Ishikawa (cell line): ENCODE measurements at regions not wholly inside any gene's neighbourhood (a gene's known extent, or its start where the extent isn't known, plus 50 kb on each side); places are given as distances from the start of the nearest gene placed in this dataset.

ENCODE experiments used
- CEBPB ChIP-seq: IDR thresholded peaks from 2 replicates; pipeline ENCODE4 v1.6.1; 2012
- EGR1 ChIP-seq: IDR thresholded peaks from 2 replicates; pipeline ENCODE4 v1.6.1; 2012
- EP300 ChIP-seq: IDR thresholded peaks from 2 replicates; pipeline ENCODE4 v1.6.1; 2012; ENCODE audit warnings: borderline replicate concordance
- FOXM1 ChIP-seq: IDR thresholded peaks from 2 replicates; pipeline ENCODE4 v1.6.1; 2012; ENCODE audit warnings: low read depth, borderline replicate concordance
- MAX ChIP-seq: IDR thresholded peaks from 2 replicates; pipeline ENCODE4 v1.6.1; 2012
- NFIC ChIP-seq: IDR thresholded peaks from 2 replicates; pipeline ENCODE4 v1.6.1; 2012
- RAD21 ChIP-seq: IDR thresholded peaks from 2 replicates; pipeline ENCODE4 v1.6.1; 2012; ENCODE audit warnings: low read depth
- REST ChIP-seq: IDR thresholded peaks from 2 replicates; pipeline ENCODE4 v1.6.1; 2012; ENCODE audit warnings: low read depth, mild to moderate bottlenecking
- TAF1 ChIP-seq: IDR thresholded peaks from 2 replicates; pipeline ENCODE4 v1.6.1; 2012; ENCODE audit warnings: low read depth, mild to moderate bottlenecking
- TCF12 ChIP-seq: IDR thresholded peaks from 2 replicates; pipeline ENCODE4 v1.6.1; 2012; ENCODE audit warnings: low read depth
- TEAD4 ChIP-seq: IDR thresholded peaks from 2 replicates; pipeline ENCODE4 v1.6.1; 2012
- YY1 ChIP-seq: IDR thresholded peaks from 2 replicates; pipeline ENCODE4 v1.6.1; 2012; ENCODE audit warnings: low read depth
- ZBTB7A ChIP-seq: IDR thresholded peaks from 2 replicates; pipeline ENCODE4 v1.6.1; 2012; ENCODE audit warnings: low read depth
- TF ChIP-seq, protein P1 (sequence below): IDR thresholded peaks from 2 replicates; pipeline ENCODE4 v1.6.1; 2012

- TF ChIP-seq EGR1 = no peak
- no peak for TF ChIP-seq MAX
- no peak for TF ChIP-seq NFIC
- TF ChIP-seq YY1 = no peak
- no peak for TF ChIP-seq RAD21
- TF ChIP-seq EP300 = no peak
- TF ChIP-seq REST = no peak
- TF ChIP-seq TEAD4 = no peak
Measured at GRCh38 chr18:42258301-42258965, 303.4 kb downstream of the PIK3C3 start.

DNA sequence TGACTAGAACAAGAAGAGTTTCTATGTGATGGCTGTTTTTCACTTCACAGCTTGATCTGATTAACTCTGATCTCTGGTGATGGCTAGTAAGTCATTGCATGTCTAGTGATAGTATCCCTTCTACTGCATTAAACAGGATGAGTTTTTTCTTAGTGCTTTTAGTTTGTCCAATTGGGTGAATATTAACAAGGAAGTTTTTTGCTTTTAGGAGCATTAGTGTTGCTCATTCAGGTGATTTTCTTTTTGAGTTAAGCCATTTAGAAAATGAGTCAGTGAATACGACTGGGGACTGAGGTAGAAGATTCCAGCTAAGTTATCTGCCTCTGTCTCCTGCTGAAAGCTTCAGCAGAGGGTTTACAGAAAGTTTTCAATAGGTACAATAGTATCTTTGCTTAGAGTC, 306.7 kb downstream of the PIK3C3 start:
- TF ChIP-seq, protein P1, sequence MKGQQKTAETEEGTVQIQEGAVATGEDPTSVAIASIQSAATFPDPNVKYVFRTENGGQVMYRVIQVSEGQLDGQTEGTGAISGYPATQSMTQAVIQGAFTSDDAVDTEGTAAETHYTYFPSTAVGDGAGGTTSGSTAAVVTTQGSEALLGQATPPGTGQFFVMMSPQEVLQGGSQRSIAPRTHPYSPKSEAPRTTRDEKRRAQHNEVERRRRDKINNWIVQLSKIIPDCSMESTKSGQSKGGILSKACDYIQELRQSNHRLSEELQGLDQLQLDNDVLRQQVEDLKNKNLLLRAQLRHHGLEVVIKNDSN = no peak
- TF ChIP-seq TAF1 = no peak

GRCh38 chr18:42264497-42264896, 309.5 kb downstream of the PIK3C3 start:
- TF ChIP-seq REST = no peak
- no peak for TF ChIP-seq EP300
- TF ChIP-seq RAD21 = no peak
- no peak for TF ChIP-seq MAX
- no peak for TF ChIP-seq EGR1
- no peak for TF ChIP-seq TEAD4
- no peak for TF ChIP-seq FOXM1
- no peak for TF ChIP-seq CEBPB
- no peak for TF ChIP-seq TAF1
- no peak for TF ChIP-seq YY1
- TF ChIP-seq NFIC = no peak
- TF ChIP-seq, protein P1 = no peak
- TF ChIP-seq ZBTB7A = no peak

DNA sequence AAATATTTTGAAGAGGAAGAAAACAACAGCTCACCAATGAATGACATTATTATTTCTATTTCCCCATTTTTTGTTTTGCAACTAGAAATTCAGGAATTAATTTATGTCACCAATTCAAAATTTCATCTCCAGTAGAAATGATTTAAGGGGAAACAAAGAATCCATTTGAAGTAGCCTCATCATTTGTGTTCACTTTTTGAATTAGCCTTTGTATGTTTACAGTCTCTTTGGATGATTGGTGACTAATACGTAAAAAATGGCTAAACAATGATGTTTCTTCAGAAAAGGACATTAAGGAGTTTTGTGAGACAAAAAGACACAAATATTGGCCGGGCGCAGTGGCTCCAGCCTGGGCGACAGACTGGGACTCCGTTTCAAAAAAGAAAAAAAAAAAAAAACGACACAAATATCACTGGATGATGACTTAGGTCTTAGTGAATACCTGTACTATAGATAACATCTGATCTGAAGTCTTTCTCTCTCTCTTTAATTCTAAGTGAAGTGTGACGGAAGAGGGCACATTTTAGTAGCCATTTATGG, 313.2 kb downstream of the PIK3C3 start:
- no peak for TF ChIP-seq RAD21
- no peak for TF ChIP-seq YY1
- no peak for TF ChIP-seq TEAD4
- TF ChIP-seq CEBPB = no peak
- TF ChIP-seq, protein P1 = no peak
- TF ChIP-seq REST = no peak
- no peak for TF ChIP-seq ZBTB7A
- TF ChIP-seq EP300 = no peak
- no peak for TF ChIP-seq FOXM1
- no peak for TF ChIP-seq TAF1
- TF ChIP-seq MAX = no peak
- TF ChIP-seq TCF12 = no peak
